Neural cell (in vitro differentiated cells): ENCODE measurements at regions not wholly inside any gene's neighbourhood (a gene's known extent, or its start where the extent isn't known, plus 50 kb on each side); places are given as distances from the start of the nearest gene placed in this dataset.

ENCODE experiments used
- CTCF ChIP-seq: fragments of 450-650 bp; IDR thresholded peaks from 2 replicates; pipeline ENCODE4 v1.5.1; 2014; ENCODE audit warnings: antibody characterized with exemption, mild to moderate bottlenecking, moderate library complexity; ENCODE audit not compliant: poor library complexity, severe bottlenecking
- EP300 ChIP-seq: fragments of 450-650 bp; conservative IDR thresholded peaks from 2 replicates; pipeline ENCODE4 v1.6.1; 2014; ENCODE audit warnings: antibody characterized with exemption, mild to moderate bottlenecking, moderate library complexity; ENCODE audit not compliant: poor library complexity, severe bottlenecking
- EZH2 ChIP-seq: fragments of 200-600, 300-800 bp; shearing (Covaris generic), sonication (generic); IDR thresholded peaks from 2 replicates; pipeline ENCODE4 v1.6.1; 2014; ENCODE audit warnings: antibody characterized with exemption, low read length, borderline replicate concordance, mild to moderate bottlenecking; ENCODE audit not compliant: insufficient read depth, poor library complexity, severe bottlenecking

GRCh38 chr13:64471916-64472315 is 2758.2 kb downstream of the PCDH9 start:
- TF ChIP-seq CTCF (peak; percentile 78), EP300 (no peak), EZH2 (no peak)
